HL-60 (cell line): ENCODE measurements at regions not wholly inside any gene's neighbourhood (a gene's known extent, or its start where the extent isn't known, plus 50 kb on each side); places are given as distances from the start of the nearest gene placed in this dataset.

ENCODE experiments used
- GABPA ChIP-seq: IDR thresholded peaks from 2 replicates; pipeline ENCODE4 v1.6.1; 2012; ENCODE audit warnings: low read depth
- POLR2AphosphoS5 ChIP-seq: IDR thresholded peaks from 2 replicates; pipeline ENCODE4 v1.6.1; 2012; ENCODE audit warnings: low read depth
- TF ChIP-seq, protein P1 (sequence below): IDR thresholded peaks from one replicate; pipeline ENCODE4 v1.5.1; 2011; ENCODE audit warnings: low read length, control low read depth, inconsistent platforms; ENCODE audit not compliant: insufficient read depth
- TF ChIP-seq, protein P2 (sequence below): IDR thresholded peaks from 2 replicates; pipeline ENCODE4 v1.6.1; 2012; ENCODE audit warnings: low read depth; ENCODE audit not compliant: insufficient replicate concordance

- TF ChIP-seq, protein P1, sequence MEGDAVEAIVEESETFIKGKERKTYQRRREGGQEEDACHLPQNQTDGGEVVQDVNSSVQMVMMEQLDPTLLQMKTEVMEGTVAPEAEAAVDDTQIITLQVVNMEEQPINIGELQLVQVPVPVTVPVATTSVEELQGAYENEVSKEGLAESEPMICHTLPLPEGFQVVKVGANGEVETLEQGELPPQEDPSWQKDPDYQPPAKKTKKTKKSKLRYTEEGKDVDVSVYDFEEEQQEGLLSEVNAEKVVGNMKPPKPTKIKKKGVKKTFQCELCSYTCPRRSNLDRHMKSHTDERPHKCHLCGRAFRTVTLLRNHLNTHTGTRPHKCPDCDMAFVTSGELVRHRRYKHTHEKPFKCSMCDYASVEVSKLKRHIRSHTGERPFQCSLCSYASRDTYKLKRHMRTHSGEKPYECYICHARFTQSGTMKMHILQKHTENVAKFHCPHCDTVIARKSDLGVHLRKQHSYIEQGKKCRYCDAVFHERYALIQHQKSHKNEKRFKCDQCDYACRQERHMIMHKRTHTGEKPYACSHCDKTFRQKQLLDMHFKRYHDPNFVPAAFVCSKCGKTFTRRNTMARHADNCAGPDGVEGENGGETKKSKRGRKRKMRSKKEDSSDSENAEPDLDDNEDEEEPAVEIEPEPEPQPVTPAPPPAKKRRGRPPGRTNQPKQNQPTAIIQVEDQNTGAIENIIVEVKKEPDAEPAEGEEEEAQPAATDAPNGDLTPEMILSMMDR: no peak
- TF ChIP-seq POLR2AphosphoS5 (no peak), GABPA (no peak)
- TF ChIP-seq, protein P2, sequence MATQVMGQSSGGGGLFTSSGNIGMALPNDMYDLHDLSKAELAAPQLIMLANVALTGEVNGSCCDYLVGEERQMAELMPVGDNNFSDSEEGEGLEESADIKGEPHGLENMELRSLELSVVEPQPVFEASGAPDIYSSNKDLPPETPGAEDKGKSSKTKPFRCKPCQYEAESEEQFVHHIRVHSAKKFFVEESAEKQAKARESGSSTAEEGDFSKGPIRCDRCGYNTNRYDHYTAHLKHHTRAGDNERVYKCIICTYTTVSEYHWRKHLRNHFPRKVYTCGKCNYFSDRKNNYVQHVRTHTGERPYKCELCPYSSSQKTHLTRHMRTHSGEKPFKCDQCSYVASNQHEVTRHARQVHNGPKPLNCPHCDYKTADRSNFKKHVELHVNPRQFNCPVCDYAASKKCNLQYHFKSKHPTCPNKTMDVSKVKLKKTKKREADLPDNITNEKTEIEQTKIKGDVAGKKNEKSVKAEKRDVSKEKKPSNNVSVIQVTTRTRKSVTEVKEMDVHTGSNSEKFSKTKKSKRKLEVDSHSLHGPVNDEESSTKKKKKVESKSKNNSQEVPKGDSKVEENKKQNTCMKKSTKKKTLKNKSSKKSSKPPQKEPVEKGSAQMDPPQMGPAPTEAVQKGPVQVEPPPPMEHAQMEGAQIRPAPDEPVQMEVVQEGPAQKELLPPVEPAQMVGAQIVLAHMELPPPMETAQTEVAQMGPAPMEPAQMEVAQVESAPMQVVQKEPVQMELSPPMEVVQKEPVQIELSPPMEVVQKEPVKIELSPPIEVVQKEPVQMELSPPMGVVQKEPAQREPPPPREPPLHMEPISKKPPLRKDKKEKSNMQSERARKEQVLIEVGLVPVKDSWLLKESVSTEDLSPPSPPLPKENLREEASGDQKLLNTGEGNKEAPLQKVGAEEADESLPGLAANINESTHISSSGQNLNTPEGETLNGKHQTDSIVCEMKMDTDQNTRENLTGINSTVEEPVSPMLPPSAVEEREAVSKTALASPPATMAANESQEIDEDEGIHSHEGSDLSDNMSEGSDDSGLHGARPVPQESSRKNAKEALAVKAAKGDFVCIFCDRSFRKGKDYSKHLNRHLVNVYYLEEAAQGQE: no peak
Measured at GRCh38 chrX:129125122-129125914, 398.0 kb downstream of the SMARCA1 start.
